Heart left ventricle (tissue), 13 donors: ENCODE measurements at regions not wholly inside any gene's neighbourhood (a gene's known extent, or its start where the extent isn't known, plus 50 kb on each side); places are given as distances from the start of the nearest gene placed in this dataset.

Experiments used
- CTCF ChIP-seq, 12 donors: fragments of 200-600 bp; sonication (generic) in 4 of 12; IDR thresholded peaks; one replicate each; pipeline versions ENCODE4 v1.5.0 to v1.8.0; 2018 to 2022; ENCODE audit warnings: antibody characterized with exemption in 12 of 12, mild to moderate bottlenecking in 5 of 12
- POLR2A ChIP-seq, 2 donors: fragments of 450-650 bp; IDR thresholded peaks; one replicate each; pipeline ENCODE4 v1.6.1; 2017; ENCODE audit warnings: antibody characterized with exemption in 2 of 2, mild to moderate bottlenecking in 2 of 2, moderate library complexity in 2 of 2
- donor health status: ischemic (EF 13 %, LVEDD 7.1; RV severe dilation, severe dysfunction).
- donor health status: DM: no; HTN: yes; CAD: no.
- donor health status: DM: no; HTN: no; CAD: no.
- donor health status: ischemic (EF 25% LVEDD 6.9; RV normal size, moderate dysfunction).
- donor health status: ischemic (EF 25% LVEDD 5.7; RV mildly dilated, moderate dysfunction).
- donor health status: ischemic (EF 35%, LVEDD 5.7; RV mildly dilated, moderate dysfunction).
- donor health status: nonischemic (EF 11% LVEDD 7.7; RV severe dilation, severe dysfunction).
- donor health status: DM: yes; HTN: yes; CAD: no.
- donor health status: PGD.
- donor health status: ischemic (EF 29% LVEDD 5.4; RV normal size, mild dysfunction).
- donor health status: nonischemic (EF 23%, LVEDD 6.1; RV moderate dilation, normal function).

DNA sequence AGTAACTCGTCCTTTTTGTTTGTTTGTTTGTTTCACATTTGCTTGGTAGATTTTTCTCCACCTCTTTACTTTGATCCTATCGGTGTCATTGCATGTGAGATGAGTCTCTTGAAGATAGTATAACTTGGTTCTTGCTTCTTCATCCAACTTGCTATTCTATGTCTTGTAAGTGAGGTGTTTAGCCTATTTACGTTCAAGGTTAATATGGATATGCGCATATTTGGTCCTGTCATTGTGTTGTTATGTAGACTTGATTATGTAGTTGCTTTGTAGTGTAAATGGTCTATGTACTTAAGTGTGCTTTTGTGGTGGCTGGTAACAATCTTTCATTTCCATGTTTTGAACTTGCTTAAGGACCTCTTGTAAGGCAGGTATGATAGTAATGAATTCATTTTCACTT lies 192.8 kb upstream of the MAGI2 start:
- TF ChIP-seq CTCF (IDR thresholded peaks at IDR 0.05) = no peak
- TF ChIP-seq POLR2A (IDR thresholded peaks at IDR 0.05) = no peak
